ENCODE measurements at regions not wholly inside any gene's neighbourhood (a gene's known extent, or its start where the extent isn't known, plus 50 kb on each side); places are given as distances from the start of the nearest gene placed in this dataset.
"Not testable (repeated sequence)": the region's sequence is repeated elsewhere in the genome, so short reads cannot be mapped to it uniquely, and the experiment has no call there.

GRCh38 chr10:105770524-105771212 is 1129.6 kb downstream of the SORCS3 start:
- FAIRE-seq, result no peak

GRCh38 chr10:105769248-105770184 is 1128.4 kb downstream of the SORCS3 start:
- FAIRE-seq, result no peak

GRCh38 chr10:105763611-105764010 is 1122.5 kb downstream of the SORCS3 start:
- FAIRE-seq, result no peak

GRCh38 chr10:105761576-105762260 is 1120.6 kb downstream of the SORCS3 start:
- FAIRE-seq, result no peak

GRCh38 chr10:105759669-105760068 is 1118.6 kb downstream of the SORCS3 start:
- FAIRE-seq, result no peak

GRCh38 chr10:105758209-105758998 is 1117.3 kb downstream of the SORCS3 start:
- FAIRE-seq, result no peak

- no peak for FAIRE-seq
Measured at GRCh38 chr10:105757302-105757701, 1116.2 kb downstream of the SORCS3 start.

- no peak for FAIRE-seq
Measured at GRCh38 chr10:105756386-105756785, 1115.3 kb downstream of the SORCS3 start.

- no peak for FAIRE-seq
Measured at GRCh38 chr10:105751688-105752087, 1110.6 kb downstream of the SORCS3 start.

- FAIRE-seq, result no peak
Measured at GRCh38 chr10:105745596-105746148, 1104.6 kb downstream of the SORCS3 start.

GRCh38 chr10:105743343-105744056 is 1102.4 kb downstream of the SORCS3 start:
- no peak for FAIRE-seq

- no peak for FAIRE-seq
Measured at GRCh38 chr10:105742923-105743322, 1101.8 kb downstream of the SORCS3 start.

- FAIRE-seq, result no peak
Measured at GRCh38 chr10:105742184-105742583, 1101.1 kb downstream of the SORCS3 start.

GRCh38 chr10:105734479-105734878 is 1093.4 kb downstream of the SORCS3 start:
- FAIRE-seq, result no peak

- no peak for FAIRE-seq
Measured at GRCh38 chr10:105733924-105734323, 1092.8 kb downstream of the SORCS3 start.

GRCh38 chr10:105729428-105729827 is 1088.3 kb downstream of the SORCS3 start:
- no peak for FAIRE-seq

GRCh38 chr10:105727586-105727985 is 1086.5 kb downstream of the SORCS3 start:
- not testable (repeated sequence) for FAIRE-seq

GRCh38 chr10:105727131-105727530 is 1086.0 kb downstream of the SORCS3 start:
- no peak for FAIRE-seq

- FAIRE-seq, result no peak
Measured at GRCh38 chr10:105726149-105726548, 1085.1 kb downstream of the SORCS3 start.

GRCh38 chr10:105725007-105725406 is 1083.9 kb downstream of the SORCS3 start:
- FAIRE-seq, result no peak

- FAIRE-seq, result no peak
Measured at GRCh38 chr10:105718207-105718995, 1077.3 kb downstream of the SORCS3 start.

Data from islet of Langerhans (tissue), 1 donor.